Activated T-cell treated with anti-CD3 and anti-CD28 coated beads for 4 hours (primary cell): ENCODE measurements at regions not wholly inside any gene's neighbourhood (a gene's known extent, or its start where the extent isn't known, plus 50 kb on each side); places are given as distances from the start of the nearest gene placed in this dataset.
A peak's percentile ranks its signal among the peaks of the same experiment; 100 is the strongest.

ENCODE experiments used
- DNase-seq: peaks from one replicate; pipeline ENCODE4 v3.0.0-alpha.2; 2020

DNA sequence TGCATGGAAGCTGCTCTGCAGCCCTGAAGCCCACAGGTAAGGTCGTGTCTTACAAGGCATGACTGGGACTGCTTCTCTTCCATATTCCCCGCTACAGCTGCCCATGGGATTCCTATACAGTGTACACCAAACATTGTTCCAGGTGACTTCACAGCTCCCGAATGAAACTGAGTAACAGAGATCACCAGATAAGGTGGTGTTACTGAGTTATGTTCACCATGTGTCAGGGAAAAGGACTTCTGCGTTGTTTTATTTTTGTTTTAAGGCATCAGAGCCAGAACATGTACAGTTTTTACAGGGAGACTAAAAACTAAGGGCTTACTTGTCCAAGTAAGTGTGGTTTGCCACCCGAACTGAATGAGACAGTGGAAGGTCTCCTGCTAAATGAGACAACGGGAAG is 138.3 kb downstream of the CD83 start:
- DNase-seq = no peak

DNA sequence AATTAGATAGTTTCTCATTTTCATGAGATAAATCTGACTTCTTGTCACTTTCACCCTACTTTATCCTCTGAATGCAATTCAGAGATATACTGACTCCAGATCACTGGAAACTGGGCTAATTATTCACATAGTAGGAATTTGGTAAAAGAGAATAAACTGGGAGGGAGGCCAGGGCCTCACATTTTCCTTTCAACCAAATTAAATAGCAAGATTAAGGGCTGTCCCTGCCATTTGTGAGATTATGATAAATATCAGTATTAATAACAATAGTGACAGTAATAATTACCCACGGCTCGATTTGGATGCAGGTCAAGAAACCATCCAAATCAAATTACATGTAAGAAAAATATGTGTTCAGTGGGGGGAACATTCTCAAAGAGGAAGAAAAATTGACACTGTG is 140.5 kb downstream of the CD83 start:
- no peak for DNase-seq

DNA sequence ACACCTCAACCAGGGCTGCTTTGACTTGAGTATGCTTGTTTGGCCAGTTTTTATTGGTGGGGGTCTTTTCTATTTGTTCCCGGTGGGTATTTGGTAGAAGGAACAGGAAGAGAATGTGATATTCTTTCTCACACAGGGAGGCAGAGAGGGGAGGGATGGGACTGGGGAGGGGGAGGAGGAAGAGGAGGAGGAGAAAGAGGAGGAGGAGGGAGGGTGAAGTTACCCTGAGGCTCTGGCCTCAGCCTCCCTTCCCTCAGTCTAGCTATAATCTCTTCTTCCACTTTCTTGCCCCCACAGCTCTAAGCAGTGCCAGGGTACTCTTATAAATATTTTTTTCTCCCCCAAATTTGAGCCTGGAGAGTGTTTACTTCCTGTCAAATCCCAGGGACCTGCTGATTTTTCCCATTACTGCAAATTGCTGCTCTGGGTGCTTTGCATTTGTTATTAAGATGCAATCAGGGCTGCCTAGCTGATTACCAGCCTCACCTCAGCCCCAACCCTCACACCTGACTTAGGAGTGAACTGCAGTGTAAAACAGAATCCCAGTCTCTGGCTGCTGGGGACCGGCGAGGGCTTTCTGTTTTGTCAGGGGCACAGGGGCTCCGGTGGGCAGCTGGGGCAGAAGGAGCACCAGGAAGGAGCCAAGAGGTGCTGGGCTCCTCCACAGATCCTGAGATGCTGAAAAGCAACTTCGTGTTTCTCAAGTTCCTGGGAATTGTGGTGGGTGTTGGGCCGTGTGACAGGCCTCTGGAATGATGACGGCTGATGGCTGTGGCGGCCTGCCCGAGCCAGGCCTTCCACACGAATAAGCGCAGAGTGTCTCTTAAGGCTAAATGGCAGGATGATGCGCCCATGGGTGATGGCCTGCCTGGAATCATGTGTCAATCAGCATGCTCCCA is 141.4 kb downstream of the CD83 start:
- DNase-seq = no peak

DNA sequence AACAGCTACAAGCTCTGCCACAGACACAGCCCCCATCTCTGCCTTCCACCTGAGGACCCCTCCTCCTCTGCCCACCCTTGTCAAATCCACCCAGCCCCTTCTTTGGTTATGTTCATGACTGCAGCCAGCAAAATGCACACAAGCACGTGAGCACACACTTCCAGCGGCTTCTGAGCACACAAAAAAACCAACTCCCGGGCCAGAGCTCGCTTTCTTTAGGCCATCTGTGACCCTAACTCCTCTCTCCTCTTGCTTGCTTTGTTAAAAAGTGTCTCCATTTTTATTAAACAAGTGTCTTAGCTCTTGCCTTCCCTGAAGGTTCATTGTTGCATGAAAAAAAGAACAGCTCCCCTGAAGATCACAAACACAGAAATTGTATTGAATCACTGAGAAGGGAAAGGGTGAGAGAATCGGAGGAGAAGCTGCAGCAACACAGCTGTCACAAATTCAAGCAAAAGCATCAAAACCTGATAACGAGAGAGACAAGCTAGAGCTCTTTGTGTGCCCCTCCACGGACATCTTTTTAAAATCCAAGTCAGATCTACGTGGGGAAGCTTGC is 142.1 kb downstream of the CD83 start:
- no peak for DNase-seq

DNA sequence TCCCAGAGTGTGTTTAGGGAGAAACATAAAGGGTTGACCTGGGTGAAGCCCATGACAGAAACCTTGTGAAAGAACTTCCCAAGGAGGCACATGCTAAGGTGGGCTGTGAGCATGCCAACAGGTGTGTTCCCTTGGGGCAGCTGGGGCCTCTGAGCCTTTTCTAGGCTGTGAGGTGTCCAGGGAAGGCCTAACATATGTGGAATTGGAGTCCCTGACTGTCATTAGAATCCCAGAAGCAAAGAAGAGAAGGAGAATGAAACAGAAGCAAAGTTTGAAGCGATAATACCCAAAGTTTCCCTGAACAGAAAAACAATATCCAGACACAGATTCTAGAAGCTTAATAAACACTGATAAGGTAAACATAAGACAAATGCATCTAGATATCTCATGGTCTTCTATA is 143.3 kb downstream of the CD83 start:
- no peak for DNase-seq

DNA sequence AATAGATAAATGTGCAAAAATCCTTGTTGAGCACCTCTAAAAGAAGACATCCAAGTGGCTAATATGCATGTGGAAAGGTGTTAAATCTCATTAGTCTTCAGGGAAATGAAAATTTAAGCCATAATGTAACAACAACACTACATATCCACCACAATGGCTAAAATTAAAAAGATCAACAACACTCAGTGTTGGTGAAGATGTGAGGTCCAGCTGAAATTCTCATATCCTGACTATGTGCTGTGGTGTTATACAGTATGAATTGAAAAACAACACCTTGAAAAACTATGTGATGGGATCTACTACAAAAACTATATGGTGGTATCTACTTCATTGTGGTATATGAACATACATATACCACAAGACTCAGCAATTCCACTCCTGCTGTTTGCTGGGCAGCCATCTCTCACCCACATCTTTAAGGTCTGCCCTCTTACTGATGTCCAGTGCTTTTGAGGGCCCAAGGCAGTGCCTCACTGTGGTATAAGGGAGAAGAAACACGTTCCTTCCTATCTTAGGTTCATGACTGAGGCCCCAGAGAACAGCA is 146.4 kb downstream of the CD83 start:
- DNase-seq = no peak

DNA sequence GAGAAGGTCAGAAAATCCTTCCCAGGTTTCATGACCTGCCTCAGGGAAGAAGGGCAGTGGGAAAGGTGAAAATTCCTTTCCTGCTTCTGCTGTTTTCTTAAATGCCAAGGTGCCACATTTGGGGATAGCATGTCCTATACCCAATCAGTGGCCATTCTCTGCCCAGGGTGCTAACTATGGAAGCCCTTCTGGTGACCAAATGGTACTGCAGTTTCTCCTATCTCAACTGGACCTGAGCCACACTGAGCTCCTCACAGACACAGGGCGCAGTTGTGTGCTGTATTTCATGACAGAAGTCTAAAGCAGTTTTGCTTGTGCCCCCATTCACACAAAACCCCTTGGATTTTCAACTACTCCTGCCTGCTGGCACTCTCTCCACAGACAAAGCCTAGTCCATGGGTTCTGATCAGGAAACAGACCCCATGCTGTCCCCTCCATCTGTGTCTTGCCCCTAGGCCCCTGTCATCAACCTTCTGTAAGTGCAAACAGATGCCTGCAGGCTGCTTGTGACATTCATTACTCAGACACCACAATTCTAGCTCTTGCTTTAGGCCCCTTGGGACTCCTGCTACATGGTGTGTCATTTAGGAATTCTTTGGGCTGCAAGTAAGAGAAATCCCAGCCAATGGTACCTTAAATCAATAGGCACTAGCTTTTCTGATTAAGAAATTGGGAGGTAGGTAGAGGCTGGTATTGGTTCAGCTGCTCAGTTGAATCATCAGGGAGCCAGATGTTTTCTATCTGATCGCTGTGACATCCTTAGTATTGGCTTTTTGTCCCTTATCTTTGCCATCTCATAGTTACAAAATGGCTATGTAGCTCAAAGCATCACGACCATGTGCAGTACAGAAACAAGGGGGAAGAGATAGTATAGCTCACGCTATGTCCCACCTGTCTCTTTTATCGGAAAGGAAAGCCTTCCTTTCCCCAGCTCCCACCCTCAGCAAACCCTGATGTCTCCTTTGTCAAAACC is 147.8 kb downstream of the CD83 start:
- DNase-seq = no peak

DNA sequence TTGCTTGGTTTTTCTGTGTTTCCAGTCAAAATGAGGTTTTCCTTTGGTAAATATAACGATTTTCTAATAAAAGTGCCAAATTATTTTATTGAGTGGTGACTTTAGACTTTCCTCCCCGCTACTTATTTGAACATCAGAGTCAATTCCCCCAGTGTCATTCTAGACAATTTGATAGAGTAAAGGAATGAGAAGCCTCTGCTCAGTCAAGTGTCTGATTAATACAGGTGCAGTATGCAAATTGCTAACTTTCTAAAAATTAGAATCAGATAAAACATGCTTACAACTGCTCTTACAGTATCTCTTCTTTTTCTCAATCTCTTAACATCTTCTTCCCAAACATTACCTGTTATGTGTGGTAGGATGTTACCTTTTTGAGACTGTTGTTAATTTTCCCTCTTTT is 148.7 kb downstream of the CD83 start:
- DNase-seq = no peak

DNA sequence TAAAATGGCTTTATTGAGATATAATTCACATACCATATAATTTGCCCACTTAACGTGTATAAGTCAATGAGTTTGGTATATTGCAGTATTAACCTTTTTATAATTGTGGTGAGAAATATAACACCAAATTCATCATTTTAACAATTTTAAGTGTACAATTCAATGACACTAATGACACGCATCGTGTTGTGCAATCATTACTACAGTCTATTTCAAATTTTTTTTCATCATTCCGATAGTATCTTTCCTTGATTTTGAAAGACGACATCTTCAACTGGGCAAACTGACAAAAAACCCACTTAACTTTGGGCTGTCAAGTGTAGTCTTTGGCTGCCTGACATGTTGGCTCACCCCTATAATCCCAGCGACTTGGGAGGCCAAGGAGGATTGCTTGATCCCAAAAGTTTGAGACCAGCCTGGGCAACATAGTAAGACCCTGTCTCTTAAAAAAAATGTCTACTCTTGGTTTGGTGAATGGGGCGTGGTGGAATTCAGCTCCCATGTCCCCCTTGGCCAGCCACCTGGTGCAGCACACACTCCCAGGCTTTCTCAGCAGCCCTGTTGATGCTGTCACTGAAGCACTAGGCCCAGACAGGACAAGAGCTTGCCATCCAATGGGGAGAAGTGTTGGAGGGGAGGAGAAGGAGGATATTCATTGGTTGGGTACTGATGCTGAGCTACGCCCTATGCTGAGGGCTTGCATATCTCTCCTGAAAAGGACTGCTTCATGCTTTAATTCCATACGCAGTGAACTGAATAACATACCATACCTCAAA is 150.5 kb downstream of the CD83 start:
- DNase-seq = no peak

DNA sequence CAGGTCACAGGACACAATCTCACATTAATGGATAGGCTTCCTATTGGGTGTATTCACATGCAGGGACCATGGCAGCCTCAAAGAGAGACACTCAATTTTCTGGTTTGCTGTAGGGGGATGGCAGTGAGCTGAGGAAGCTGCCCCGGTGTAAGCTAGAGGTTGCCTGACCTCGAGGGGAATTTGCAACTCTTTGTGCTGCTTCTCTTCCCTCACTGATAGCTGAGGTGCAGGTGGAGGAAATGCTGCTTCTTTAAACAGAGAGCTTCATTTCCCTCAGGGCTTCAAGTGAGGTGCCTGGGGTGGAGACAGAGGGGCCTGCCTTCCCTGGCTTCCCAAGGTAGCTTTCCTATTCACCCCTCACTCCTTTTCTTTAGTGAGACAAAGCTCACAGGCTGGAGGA is 151.9 kb downstream of the CD83 start:
- no peak for DNase-seq

DNA sequence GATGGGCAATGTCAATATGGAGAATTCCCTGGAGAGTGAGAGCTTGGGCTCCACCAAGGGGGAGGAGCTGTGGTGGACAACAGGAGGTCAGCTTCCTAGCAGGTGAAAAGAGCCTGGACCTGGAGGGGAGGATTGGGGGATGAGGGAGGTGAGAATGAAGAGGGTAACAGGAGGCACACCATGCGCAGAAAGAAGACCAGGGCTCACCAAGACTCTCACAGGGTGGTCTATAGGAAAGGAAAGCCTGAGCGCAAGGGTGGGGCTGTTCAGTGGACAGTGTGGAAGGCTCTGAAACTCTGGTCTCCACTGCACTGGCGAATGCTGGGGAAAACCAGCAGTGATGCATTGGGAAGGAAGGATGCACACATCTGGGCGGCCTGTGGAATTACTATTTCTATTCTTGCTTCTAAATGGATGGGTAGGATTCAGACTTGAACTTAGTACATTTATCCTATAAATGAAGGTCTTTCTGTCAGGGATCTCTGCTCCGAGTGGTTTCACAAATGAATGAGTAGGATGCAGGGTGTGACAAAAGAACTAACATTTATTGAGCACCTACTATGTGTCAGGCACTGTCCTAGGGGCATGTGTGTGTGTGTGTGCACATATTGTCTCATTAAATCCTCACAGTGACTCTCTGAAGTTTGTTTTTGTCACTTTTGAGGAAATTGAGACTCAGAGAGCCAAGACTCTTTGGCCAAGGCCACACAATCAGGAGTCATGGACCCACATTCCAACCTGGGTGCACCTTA is 152.7 kb downstream of the CD83 start:
- DNase-seq = no peak

DNA sequence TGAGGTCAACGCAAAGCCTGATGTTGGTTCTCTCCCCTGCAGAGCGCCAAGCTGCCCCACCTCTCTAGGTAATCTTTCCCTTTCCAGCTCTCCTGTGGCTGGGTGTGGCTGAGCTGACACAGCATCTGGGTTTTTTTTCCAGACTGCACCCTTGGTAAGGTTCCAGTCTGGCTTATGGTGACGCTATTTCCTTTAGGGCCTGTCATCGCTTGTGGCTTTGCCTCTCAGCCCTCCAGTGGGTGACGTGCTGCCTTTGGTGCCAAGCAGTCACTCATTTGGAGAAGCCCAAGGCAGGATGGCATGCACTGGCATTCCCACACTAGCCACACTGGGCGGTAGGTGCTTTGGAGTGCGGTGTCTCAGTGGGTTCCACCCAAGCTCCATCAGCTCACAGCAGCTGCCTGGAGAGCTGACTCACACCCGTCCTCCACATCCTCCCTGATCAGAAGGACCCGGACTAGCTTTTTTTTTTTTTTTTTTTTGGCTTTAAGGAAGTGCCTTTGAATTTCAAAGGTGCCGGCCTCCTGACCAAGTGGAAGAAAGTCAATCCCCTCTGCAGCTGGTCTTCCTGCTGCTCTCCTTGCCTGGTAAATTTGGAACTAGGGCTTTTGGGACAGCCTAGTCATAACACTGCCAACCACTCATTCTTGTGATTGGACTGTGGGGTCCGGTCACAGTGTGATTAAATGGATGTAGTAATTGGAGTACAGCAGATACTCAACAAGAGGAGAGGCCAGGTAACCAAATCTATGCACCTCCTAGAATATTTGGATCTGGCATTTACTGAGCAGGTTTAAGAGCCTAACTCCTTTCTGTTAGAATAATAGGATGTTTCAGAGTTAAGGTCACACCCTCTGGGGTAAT is 153.6 kb downstream of the CD83 start:
- DNase-seq = peak; percentile 20

DNA sequence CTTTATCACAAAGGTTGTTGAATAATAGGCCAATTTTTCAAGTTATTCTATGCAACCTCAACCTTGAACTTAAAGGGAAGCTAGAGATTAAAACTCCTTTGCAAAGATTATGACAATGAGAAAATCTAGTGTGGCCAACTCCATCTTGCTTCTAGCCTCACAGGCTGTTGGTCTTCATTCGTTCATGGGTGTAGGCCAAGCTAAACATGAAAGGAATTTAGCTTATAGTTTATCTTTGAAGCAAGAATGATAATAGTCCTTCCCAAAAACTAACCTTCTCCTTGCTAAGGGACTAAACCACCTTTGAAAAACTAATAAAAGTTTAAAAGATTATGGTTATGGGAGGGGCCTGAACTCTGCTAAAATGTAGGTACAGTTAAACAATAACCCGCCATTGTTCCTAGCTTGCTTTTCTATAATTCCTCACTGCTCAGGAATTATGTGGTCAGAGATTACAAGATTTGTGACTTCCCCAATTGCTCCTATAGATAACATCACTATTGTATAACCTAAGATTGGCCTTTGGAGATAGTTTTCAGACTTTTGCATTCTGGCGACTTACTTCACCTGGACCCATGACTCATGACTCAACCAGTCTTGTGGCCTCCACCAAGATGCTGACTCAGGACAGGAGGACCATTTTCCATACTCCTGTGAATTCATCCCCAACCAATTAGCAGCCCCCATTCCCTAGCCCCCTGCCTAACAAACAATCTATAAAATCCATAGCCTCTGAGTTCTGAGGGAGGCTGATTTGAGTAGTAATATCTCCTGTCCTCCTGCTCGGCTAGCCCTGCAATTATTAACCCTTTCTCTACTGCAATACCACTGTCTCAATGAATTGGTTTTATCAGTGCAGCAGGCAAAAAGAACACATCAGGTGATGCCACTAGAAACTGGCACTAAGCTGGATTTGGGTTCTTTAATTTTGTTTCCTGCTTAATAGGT is 154.5 kb downstream of the CD83 start:
- no peak for DNase-seq

DNA sequence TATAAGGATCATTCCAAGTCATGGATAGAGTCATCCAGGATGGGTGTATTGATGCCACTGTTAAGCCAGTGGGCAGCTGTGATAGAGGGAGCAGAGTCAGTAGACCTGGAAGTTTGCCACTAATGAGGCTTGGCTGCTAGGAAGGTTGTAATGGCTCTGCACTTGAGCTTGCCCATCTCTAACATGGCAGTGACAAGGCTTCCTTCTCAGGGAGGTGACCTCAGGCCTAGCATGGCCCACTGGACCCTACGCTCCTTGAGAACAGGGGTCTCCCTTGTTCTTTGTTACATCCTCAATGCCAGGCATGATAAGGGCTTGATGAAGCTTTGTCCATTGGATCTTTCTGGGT is 155.1 kb downstream of the CD83 start:
- no peak for DNase-seq

DNA sequence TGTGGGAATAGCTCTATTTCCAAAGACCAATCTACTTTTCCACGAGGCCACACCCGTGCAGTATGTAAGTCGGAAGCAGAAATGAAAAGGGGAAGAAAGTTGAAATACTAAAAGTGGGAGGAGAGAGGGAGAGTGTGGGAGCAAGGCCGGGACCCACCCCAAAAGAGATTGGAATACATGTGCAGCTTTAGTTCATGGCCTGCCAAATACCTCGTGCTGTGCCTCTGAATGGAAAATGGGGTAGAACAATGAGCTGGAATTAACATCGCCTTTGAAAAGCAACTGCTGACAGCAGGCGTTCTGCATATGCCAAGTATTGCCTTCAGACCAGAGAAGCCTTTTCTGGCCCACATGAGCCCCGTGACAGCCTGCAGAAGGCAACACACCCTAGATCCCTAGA is 155.6 kb downstream of the CD83 start:
- DNase-seq = no peak

DNA sequence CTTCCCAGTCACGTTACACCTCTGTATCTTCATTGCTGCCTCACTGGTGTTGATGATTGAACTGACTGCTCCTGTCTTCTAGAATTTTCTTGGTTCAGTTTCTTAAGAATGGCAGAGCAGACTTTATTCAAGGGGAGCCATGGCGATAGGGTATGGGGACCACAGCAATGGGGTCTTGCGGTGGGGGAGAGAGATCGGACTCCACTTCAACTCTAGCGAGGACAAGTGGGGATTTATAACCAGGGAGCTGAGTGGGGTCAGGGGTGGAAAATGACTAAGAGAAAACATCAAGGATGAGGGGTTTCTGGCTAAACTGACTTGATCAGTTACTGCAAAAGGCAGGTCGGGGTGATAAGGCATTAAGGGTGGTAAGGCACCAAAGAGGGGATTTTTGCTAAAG is 156.4 kb downstream of the CD83 start:
- DNase-seq = no peak

DNA sequence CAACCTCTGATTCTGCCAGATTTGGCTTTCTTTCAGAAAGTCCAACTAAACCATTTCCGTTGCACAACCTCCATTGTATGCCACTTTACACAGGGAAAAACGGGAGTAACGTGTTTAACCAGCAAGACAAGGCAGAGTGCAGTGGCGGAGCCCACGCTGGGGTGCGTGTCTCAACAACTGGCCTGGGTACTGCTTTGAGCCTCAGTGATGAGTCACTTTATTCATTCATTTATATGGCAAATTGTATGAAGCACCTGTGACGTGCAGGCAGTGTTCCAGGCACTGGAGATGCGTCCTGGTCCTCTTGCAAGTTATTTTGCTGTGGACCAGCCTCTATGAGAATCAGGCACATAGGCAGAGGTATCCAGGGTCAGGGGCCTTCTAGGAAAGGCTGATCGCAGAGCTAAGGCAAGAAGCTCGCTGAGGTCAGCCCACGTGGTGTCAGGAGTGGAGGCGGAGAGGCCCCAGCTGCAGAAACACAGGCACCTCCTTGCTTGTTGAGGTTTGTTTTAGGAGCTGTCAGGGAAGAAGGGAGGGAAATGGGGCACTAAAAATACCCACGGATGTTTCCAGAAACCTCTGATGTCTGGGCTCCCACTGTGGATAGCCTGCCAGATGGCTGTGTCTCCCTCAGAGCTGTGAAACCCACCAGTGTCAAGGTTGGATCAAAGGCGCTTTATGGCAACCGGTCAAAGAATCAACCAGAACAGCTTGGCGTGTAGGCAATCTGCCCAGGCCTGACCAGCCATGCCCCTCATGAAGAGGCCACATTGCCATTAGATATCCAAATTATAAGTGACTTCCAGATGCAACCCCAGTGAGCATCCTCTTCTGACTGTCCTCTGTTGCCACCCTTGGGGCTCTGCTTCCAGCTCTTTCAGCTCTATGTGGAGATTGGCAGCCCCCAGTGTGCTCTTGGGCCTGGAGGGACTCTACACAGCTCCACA is 157.2 kb downstream of the CD83 start:
- no peak for DNase-seq

DNA sequence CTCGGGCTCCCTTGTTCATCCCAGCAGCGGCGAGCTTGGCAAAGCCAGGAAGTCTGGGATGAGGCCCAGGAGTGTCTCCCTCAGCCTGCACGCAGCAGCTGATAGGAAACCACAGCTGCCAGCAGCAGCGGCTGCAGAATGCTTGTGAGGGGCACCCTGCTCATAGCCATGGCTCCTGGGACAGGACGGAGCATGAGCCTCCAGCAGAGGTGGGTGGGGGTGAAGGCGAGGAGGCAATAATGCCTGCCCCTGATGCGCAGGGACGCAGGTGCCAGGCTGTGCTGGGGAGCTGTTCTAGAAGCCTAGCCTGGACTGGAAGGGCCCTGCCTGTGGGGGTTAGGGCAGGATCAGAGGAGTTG is 157.9 kb downstream of the CD83 start:
- DNase-seq = no peak

DNA sequence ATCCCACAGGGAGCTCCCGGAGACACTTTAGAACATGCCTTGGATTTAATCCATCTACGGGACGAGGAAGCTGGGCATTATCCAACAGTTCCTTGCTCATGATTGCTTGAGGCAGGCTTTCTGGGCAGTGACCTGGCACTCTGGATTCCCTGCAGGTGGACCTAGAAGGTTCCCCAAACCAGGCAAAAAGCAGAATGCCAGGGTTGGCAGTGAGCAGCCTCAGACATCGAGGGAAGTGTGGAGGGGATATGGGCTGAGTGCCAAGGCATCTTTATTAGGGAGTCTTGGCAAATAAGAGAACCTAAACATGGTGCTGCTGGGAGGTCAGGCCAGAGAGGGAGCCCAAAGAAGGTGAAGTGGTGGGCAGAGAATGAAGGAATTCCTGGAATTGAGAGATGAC is 158.5 kb downstream of the CD83 start:
- no peak for DNase-seq
